Muscle of back (tissue), 3 donors: ENCODE measurements at regions not wholly inside any gene's neighbourhood (a gene's known extent, or its start where the extent isn't known, plus 50 kb on each side); places are given as distances from the start of the nearest gene placed in this dataset.
"Not testable (repeated sequence)": the region's sequence is repeated elsewhere in the genome, so short reads cannot be mapped to it uniquely, and the experiment has no call there.

Experiments
- DNase-seq, 3 donors: peaks; one replicate each; pipeline versions ENCODE4 v3.0.0 to v3.0.0-alpha.2; 2013

GRCh38 chr15:57878573-57878972, 172.1 kb downstream of the POLR2M start:
- DNase-seq, result no peak

- DNase-seq, result peak in 1 of 3 donors; percentile 37
Measured at GRCh38 chr15:57881361-57881760, 174.8 kb downstream of the POLR2M start.

GRCh38 chr15:57881972-57882371, 175.5 kb downstream of the POLR2M start:
- no peak for DNase-seq

- peak; percentile 18 to 75 (median 27) for DNase-seq
Measured at GRCh38 chr15:57883701-57884100, 177.2 kb downstream of the POLR2M start.

GRCh38 chr15:57884936-57885335, 178.4 kb downstream of the POLR2M start:
- peak in 2 of 3 donors; percentile 4 to 51 for DNase-seq

- no peak for DNase-seq
Measured at GRCh38 chr15:57885435-57885834, 178.9 kb downstream of the POLR2M start.

GRCh38 chr15:57887825-57888224, 177.7 kb downstream of the ALDH1A2 start:
- no peak for DNase-seq

- DNase-seq, result peak in 1 of 3 donors; percentile 37
Measured at GRCh38 chr15:57890351-57890750, 175.2 kb downstream of the ALDH1A2 start.

GRCh38 chr15:57890878-57891277, 174.6 kb downstream of the ALDH1A2 start:
- no peak for DNase-seq

GRCh38 chr15:57892181-57892580, 173.3 kb downstream of the ALDH1A2 start:
- DNase-seq, result no peak

- DNase-seq, result no peak
Measured at GRCh38 chr15:57893040-57893439, 172.5 kb downstream of the ALDH1A2 start.

GRCh38 chr15:57895291-57895690, 170.2 kb downstream of the ALDH1A2 start:
- no peak for DNase-seq

GRCh38 chr15:57896114-57896513, 169.4 kb downstream of the ALDH1A2 start:
- no peak for DNase-seq

GRCh38 chr15:57896899-57897298, 168.6 kb downstream of the ALDH1A2 start:
- DNase-seq, result not testable (repeated sequence)

- no peak for DNase-seq
Measured at GRCh38 chr15:57897870-57898269, 167.6 kb downstream of the ALDH1A2 start.

GRCh38 chr15:57902155-57902554, 163.4 kb downstream of the ALDH1A2 start:
- no peak for DNase-seq
